Heart right ventricle (tissue), 16 donors: ENCODE measurements at regions not wholly inside any gene's neighbourhood (a gene's known extent, or its start where the extent isn't known, plus 50 kb on each side); places are given as distances from the start of the nearest gene placed in this dataset.

Experiments
- ATAC-seq, 8 donors: fragments of 200-7000 bp; cut with Tn5 transposase; one replicate each; pipeline ENCODE4 v1.9.1; 2020; ENCODE audit warnings: mild to moderate bottlenecking in 8 of 8, moderate library complexity in 8 of 8, moderate number of reproducible peaks in 1 of 8
- DNase-seq, 2 donors: peaks; one replicate each; pipeline ENCODE4 v3.0.0-alpha.2; 2020
- H3K27ac ChIP-seq, 10 donors: fragments of 200-600 bp; sonication (generic) in 2 of 10; one replicate each; pipeline versions ENCODE4 v1.5.0 to v1.8.0; 2020 to 2022; ENCODE audit warnings: mild to moderate bottlenecking in 3 of 10
- H3K27me3 ChIP-seq, 7 donors: fragments of 200-600 bp; one replicate each; pipeline ENCODE4 v1.8.0; 2021 to 2022; ENCODE audit warnings: mild to moderate bottlenecking in 2 of 7
- H3K36me3 ChIP-seq, 9 donors: fragments of 200-600 bp; sonication (generic) in 1 of 9; one replicate each; pipeline versions ENCODE4 v1.5.0 to v1.8.0; 2020 to 2022; ENCODE audit warnings: mild to moderate bottlenecking in 2 of 9
- H3K4me1 ChIP-seq, 9 donors: fragments of 200-600 bp; sonication (generic) in 1 of 9; one replicate each; pipeline versions ENCODE4 v1.5.0 to v1.8.0; 2020 to 2022; ENCODE audit warnings: mild to moderate bottlenecking in 4 of 9
- H3K4me3 ChIP-seq, 10 donors: fragments of 200-600 bp; sonication (generic) in 2 of 10; one replicate each; pipeline versions ENCODE4 v1.5.0 to v1.8.0; 2020 to 2022; ENCODE audit warnings: mild to moderate bottlenecking in 7 of 10, moderate library complexity in 2 of 10
- H3K9me3 ChIP-seq, 11 donors: fragments of 200-600 bp in 10 of 11; sonication (generic) in 2 of 11; one replicate each; pipeline versions ENCODE4 v1.5.0 to v1.8.0; 2013 to 2022; ENCODE audit warnings: mild to moderate bottlenecking in 2 of 11, control low read depth in 1 of 11, moderate library complexity in 1 of 11
- CTCF ChIP-seq, 9 donors: fragments of 200-600 bp; sonication (generic) in 2 of 9; IDR thresholded peaks; one replicate each; pipeline versions ENCODE4 v1.5.0 to v1.8.0; 2021 to 2022; ENCODE audit warnings: antibody characterized with exemption in 9 of 9, mild to moderate bottlenecking in 5 of 9, moderate library complexity in 1 of 9
- WGBS, 2 donors: extraction: QIAGEN DNeasy Blood & Tissue Kit; methylation state at CpG; one replicate each; pipeline ENCODE4 v1.1.7; 2013; ENCODE audit warnings: inconsistent platforms in 1 of 2; 5-methylcytosine and 5-hydroxymethylcytosine counted together
- intact Hi-C, 10 donors: fragments of 100-400 bp; cut with DNase I; formaldehyde crosslinking; loops; one replicate each; pipeline versions ENCODE4 v1.11.1 to v1.14.2; 2022
- donor health status: Arrhythmogenic right ventricular cardiomyopathy.
- donor health status: ischemic (EF 13 %, LVEDD 7.1; RV severe dilation, severe dysfunction).
- donor health status: healthy with polysubstance abuse.
- donor health status: DM: no; HTN: yes; CAD: no.
- donor health status: DM: no; HTN: no; CAD: no.
- donor health status: ischemic (EF 25% LVEDD 6.9; RV normal size, moderate dysfunction).
- donor health status: ischemic (EF 25% LVEDD 5.7; RV mildly dilated, moderate dysfunction).
- donor health status: healthy.
- donor health status: DM: yes; HTN: yes; CAD: no.
- donor health status: Ischemic cardiomyopathy.
- donor health status: ischemic (EF 35%, LVEDD 5.7; RV mildly dilated, moderate dysfunction).
- donor health status: nonischemic (EF 11% LVEDD 7.7; RV severe dilation, severe dysfunction).
- donor health status: DM: yes; HTN: yes; CAD: no.
- donor health status: PGD.
- donor health status: ischemic (EF 29% LVEDD 5.4; RV normal size, mild dysfunction).
- donor health status: nonischemic (EF 23%, LVEDD 6.1; RV moderate dilation, normal function).

GRCh38 chr3:26839001-26839400 is 216.4 kb downstream of the LRRC3B start:
- H3K27me3 ChIP-seq = no peaks in the 10 kb centered on the region
- ATAC-seq = no peak

GRCh38 chr3:26840272-26840870 is 217.8 kb downstream of the LRRC3B start:
- H3K27me3 ChIP-seq = no peaks in the 10 kb centered on the region
- DNase-seq = no peak
- H3K36me3 ChIP-seq = no peaks in the 10 kb centered on the region
- TF ChIP-seq CTCF (IDR thresholded peaks at IDR 0.05) = no peak
- H3K27ac ChIP-seq = no peak overlapping the region
- no peak overlapping the region for H3K4me3 ChIP-seq
- peaks cover 0 to 8% (median 0%) of the 10 kb centered on the region in 11 donors for H3K9me3 ChIP-seq
- ATAC-seq = no peak
- H3K4me1 ChIP-seq = peaks cover 0 to 7% (median 0%) of the 10 kb centered on the region in 9 donors
- intact Hi-C loops = no loop called here
- WGBS, 2 donors = 50 to 83% methylated on average over 1 of the region's 1 CpG

More at GRCh38 chr3:26839001-26839400, 216.4 kb downstream of the LRRC3B start:
- Histone ChIP-seq H3K27ac (no peak overlapping the region), H3K4me1 (peaks cover 0 to 7% (median 0%) of the 10 kb centered on the region in 9 donors), H3K4me3 (no peak overlapping the region), H3K9me3 (peaks cover 0 to 8% (median 0%) of the 10 kb centered on the region in 11 donors), H3K36me3 (no peaks in the 10 kb centered on the region)
- no peak for DNase-seq
- no peak for TF ChIP-seq CTCF (IDR thresholded peaks at IDR 0.05)
- intact Hi-C loops = no loop called here
- WGBS, 2 donors = 93 to 100% methylated on average over 1 of the region's 1 CpG

GRCh38 chr3:26845194-26845593 is 222.6 kb downstream of the LRRC3B start:
- no peak overlapping the region for H3K27ac ChIP-seq
- H3K4me3 ChIP-seq = no peak overlapping the region
- intact Hi-C loops = no loop called here
- H3K36me3 ChIP-seq = no peaks in the 10 kb centered on the region
- no peaks in the 10 kb centered on the region for H3K4me1 ChIP-seq
- 95 to 97% methylated on average over 3 of the region's 3 CpGs for WGBS, 2 donors
- DNase-seq = no peak
- ATAC-seq = no peak
- no peaks in the 10 kb centered on the region for H3K27me3 ChIP-seq
- TF ChIP-seq CTCF (IDR thresholded peaks at IDR 0.05) = no peak
- H3K9me3 ChIP-seq = peaks cover 0 to 8% (median 0%) of the 10 kb centered on the region in 11 donors

- DNase-seq (no peak), ATAC-seq (no peak)
- TF ChIP-seq CTCF (IDR thresholded peaks at IDR 0.05) = no peak
- H3K4me1 ChIP-seq = no peaks in the 10 kb centered on the region
- H3K9me3 ChIP-seq = peaks cover 0 to 4% (median 0%) of the 10 kb centered on the region in 11 donors
- H3K27ac ChIP-seq = no peak overlapping the region
- H3K27me3 ChIP-seq = no peaks in the 10 kb centered on the region
- no peaks in the 10 kb centered on the region for H3K36me3 ChIP-seq
- intact Hi-C loops = no loop called here
- H3K4me3 ChIP-seq = no peak overlapping the region
These were observed 225.1 kb downstream of the LRRC3B start for GRCh38 chr3:26847680-26848079.
